D721Med (cell line): ENCODE measurements at regions not wholly inside any gene's neighbourhood (a gene's known extent, or its start where the extent isn't known, plus 50 kb on each side); places are given as distances from the start of the nearest gene placed in this dataset.

Experiments used
- DNase-seq: peaks from one replicate; pipeline ENCODE4 v3.0.0; 2011; ENCODE audit warnings: low spot score; ENCODE audit not compliant: insufficient read length
- FAIRE-seq: peaks from 2 replicates; lab custom pipeline; 2011; peaks lifted over from hg19 to GRCh38; lab: Jason Lieb, UNC
- CTCF ChIP-seq: IDR thresholded peaks from 2 replicates; pipeline ENCODE4 v1.5.1; 2012; ENCODE audit warnings: mild to moderate bottlenecking, control low read depth; ENCODE audit not compliant: insufficient read depth; ENCODE audit errors: missing control alignments

DNA sequence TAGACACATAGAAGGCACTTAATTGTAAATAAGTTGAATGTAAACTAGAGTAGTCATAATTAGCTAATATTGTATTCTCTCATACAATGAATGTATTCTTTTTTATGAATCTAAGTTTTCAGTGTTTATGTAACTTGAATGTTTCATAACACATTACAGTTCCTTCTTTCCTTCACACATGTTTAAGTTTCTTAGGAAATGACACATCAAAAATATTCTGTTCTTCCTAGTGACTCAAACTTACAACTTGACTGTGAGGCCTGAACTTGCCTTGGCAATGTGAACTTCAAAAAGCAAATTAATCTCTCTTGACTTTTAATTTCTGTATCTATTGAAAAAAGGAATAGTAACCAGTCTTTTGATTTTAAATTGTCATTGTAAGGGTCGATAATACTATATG lies 700.1 kb downstream of the KCNT2 start:
- TF ChIP-seq CTCF: no peak
- FAIRE-seq (peak; percentile 91), DNase-seq (no peak)

DNA sequence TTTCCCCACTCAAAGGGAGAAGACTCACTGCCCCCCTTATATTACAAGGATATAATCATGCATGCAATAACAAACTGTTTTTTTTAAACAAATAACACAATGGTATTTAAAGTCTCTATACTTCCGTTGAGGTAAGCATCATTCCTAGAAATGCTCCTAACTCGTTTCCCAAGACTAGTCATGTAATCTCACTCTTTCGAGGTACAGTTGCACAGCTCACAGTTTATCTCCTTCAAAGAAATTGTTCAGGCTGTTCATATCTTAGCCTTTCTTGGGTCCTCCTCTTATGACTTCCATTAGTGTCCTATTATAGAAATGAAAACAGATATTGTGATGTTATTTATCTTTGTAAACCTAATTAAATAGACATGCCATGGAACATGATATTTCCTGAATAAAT lies 705.0 kb downstream of the KCNT2 start:
- no peak for TF ChIP-seq CTCF
- DNase-seq: no peak
- peak; percentile 67 for FAIRE-seq

- TF ChIP-seq CTCF: no peak
- DNase-seq: no peak
- FAIRE-seq: no peak
Measured at GRCh38 chr1:195902779-195903178, 705.5 kb downstream of the KCNT2 start.

DNA sequence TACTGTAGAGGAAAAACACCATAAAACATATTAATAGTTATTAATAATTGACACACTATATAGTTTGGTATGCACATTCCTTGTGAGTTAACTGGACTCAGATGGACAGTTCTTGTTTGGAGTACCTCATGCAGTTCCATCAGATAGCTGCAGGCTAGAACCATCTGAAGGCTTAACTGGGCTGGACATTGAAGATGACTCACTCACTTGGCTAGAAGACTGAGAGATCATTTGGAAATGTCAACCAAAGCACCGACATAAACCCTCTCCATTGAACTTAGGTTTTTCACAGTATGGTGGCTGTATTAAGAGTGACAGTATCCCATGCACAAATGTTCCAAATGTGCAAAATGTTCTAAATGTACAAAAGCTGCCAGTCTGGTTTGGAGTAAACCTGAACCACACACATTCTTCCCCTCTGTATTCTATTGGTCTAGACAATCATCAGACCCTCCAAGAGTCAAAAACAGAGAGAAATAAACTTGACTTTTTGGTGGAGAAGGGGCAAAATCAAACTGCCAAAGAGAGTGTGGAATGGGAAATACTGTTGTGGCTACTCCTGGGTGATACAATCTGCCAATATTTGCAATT lies 708.4 kb downstream of the KCNT2 start:
- no peak for TF ChIP-seq CTCF
- no peak for DNase-seq
- FAIRE-seq: peak; percentile 29

DNA sequence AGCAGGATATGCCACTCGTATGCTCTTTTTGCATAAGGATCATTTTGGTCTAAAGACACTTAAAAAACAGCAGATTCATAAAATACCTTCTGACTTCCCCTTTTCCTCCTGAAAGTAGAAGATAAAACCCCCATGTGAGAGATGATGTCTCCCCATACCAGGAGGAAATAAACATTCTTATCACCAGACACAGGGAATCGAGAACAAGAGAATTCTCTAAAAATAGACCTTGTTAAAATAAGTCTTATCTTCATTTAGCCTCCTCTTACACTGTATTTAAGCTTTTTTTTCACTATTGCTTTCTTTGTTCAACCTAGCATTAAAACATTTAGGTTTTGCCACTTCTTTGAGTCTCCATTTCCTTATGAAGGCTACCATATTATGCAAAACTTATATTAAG lies 709.3 kb downstream of the KCNT2 start:
- no peak for DNase-seq
- no peak for TF ChIP-seq CTCF
- peak; percentile 46 for FAIRE-seq

- no peak for FAIRE-seq
- no peak for DNase-seq
- no peak for TF ChIP-seq CTCF
Measured at GRCh38 chr1:195898373-195898772, 709.9 kb downstream of the KCNT2 start.

DNA sequence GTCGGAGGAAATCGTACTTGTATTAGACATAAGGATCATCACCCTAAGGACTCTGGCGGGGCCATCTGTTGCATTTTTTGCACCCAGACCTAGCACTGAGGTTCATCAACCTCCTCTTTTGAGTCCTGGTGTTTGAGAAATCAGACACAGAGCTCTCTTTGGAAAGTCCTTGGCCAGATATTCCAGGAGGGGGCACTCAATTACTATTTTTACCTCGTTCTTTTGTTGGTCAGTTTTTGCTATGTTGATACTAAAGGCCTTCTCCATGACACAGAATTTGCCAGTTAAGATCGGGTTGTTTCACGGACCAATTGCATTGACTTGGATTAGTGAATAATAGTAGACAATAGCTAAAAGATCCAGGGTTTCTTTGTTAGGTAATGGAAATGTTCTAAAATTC lies 711.2 kb downstream of the KCNT2 start:
- DNase-seq (no peak), FAIRE-seq (peak; percentile 6)
- no peak for TF ChIP-seq CTCF
